Ovary (tissue), 3 donors: ENCODE measurements at regions not wholly inside any gene's neighbourhood (a gene's known extent, or its start where the extent isn't known, plus 50 kb on each side); places are given as distances from the start of the nearest gene placed in this dataset.

Experiments used
- EP300 ChIP-seq: sonication (generic); formaldehyde crosslinking; IDR thresholded peaks from one replicate; pipeline ENCODE4 v1.6.1; 2017; ENCODE audit warnings: antibody characterized with exemption
- POLR2A ChIP-seq: fragments of 450-650 bp; IDR thresholded peaks from one replicate; pipeline ENCODE4 v1.6.1; 2017; ENCODE audit warnings: antibody characterized with exemption, mild to moderate bottlenecking, moderate library complexity
- TF ChIP-seq, protein P1 (sequence below), 3 donors: fragments of 450-650 bp in 2 of 3; fragments of 200-600 bp in 1 of 3; IDR thresholded peaks; one replicate each; pipeline versions ENCODE4 v1.5.1 to v1.8.0; 2016 to 2022; ENCODE audit warnings: antibody characterized with exemption in 3 of 3, mild to moderate bottlenecking in 1 of 3
- donor health status: DM: no; HTN: no; CAD: no.

GRCh38 chr10:132124201-132124920, 58.6 kb downstream of the JAKMIP3 start:
- TF ChIP-seq, protein P1, sequence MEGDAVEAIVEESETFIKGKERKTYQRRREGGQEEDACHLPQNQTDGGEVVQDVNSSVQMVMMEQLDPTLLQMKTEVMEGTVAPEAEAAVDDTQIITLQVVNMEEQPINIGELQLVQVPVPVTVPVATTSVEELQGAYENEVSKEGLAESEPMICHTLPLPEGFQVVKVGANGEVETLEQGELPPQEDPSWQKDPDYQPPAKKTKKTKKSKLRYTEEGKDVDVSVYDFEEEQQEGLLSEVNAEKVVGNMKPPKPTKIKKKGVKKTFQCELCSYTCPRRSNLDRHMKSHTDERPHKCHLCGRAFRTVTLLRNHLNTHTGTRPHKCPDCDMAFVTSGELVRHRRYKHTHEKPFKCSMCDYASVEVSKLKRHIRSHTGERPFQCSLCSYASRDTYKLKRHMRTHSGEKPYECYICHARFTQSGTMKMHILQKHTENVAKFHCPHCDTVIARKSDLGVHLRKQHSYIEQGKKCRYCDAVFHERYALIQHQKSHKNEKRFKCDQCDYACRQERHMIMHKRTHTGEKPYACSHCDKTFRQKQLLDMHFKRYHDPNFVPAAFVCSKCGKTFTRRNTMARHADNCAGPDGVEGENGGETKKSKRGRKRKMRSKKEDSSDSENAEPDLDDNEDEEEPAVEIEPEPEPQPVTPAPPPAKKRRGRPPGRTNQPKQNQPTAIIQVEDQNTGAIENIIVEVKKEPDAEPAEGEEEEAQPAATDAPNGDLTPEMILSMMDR (IDR thresholded peaks at IDR 0.05): no peak
- TF ChIP-seq EP300: no peak
- TF ChIP-seq POLR2A: no peak
